ENCODE measurements at regions not wholly inside any gene's neighbourhood (a gene's known extent, or its start where the extent isn't known, plus 50 kb on each side); places are given as distances from the start of the nearest gene placed in this dataset.

DNA sequence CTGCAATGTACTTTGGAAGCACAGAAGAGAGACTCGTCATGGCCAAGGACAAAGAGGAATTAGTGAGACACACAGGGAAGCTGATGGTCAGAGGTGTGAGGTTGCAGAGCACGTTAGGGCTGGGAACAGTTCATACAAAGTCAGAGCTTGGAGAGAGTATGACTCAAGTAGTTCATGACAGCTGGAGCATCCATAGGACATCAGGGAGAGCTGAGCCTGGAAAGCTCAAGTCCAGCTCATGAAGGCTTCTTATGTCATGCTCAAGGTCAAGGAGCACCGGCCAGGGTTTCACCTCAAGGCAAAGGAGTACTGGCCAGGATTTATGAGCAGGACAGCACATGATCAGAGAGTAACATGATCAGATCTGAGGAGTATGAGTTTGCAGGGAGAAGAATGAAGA lies 64.6 kb upstream of the CHST1 start:
- no peaks in the 10 kb centered on the region for H4K20me1 ChIP-seq (ENCODE audit: control insufficient read depth, extremely low read depth, insufficient read depth, low read length)
- TF ChIP-seq EZH2 (IDR thresholded peaks at IDR 0.05; ENCODE audit: low read length) = no peak
- TF ChIP-seq, protein P1, sequence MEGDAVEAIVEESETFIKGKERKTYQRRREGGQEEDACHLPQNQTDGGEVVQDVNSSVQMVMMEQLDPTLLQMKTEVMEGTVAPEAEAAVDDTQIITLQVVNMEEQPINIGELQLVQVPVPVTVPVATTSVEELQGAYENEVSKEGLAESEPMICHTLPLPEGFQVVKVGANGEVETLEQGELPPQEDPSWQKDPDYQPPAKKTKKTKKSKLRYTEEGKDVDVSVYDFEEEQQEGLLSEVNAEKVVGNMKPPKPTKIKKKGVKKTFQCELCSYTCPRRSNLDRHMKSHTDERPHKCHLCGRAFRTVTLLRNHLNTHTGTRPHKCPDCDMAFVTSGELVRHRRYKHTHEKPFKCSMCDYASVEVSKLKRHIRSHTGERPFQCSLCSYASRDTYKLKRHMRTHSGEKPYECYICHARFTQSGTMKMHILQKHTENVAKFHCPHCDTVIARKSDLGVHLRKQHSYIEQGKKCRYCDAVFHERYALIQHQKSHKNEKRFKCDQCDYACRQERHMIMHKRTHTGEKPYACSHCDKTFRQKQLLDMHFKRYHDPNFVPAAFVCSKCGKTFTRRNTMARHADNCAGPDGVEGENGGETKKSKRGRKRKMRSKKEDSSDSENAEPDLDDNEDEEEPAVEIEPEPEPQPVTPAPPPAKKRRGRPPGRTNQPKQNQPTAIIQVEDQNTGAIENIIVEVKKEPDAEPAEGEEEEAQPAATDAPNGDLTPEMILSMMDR (optimal IDR thresholded peaks at IDR 0.05 in 1 of 3, IDR thresholded peaks at IDR 0.05 in 1 of 3, conservative IDR thresholded peaks at IDR 0.05 in 1 of 3; ENCODE audit: extremely low read depth in 1 of 3, insufficient read depth in 2 of 3, low read length in 3 of 3) = no peak
- H3K27ac ChIP-seq (ENCODE audit: control insufficient read depth, insufficient read depth, low read length) = no peak overlapping the region
- DNase-seq (ENCODE audit: low read depth, low spot score) (no peak), FAIRE-seq (no peak)
- H3K79me2 ChIP-seq (ENCODE audit: control insufficient read depth, insufficient read depth, low read length) = no peaks in the 10 kb centered on the region
- no peak overlapping the region for H2AFZ ChIP-seq (ENCODE audit: control insufficient read depth, low read length)
- H3K4me3 ChIP-seq (ENCODE audit: control insufficient read depth in 2 of 3, extremely low read depth in 1 of 3, insufficient read depth in 2 of 3, low read depth in 1 of 3, low read length in 3 of 3) = no peak overlapping the region
- dilution Hi-C loops (cut with MboI; ENCODE audit: extremely low pct_ligation_motif_present, low sequenced_read_pairs) = no loop called here
- peaks cover 7% of the 10 kb centered on the region for H3K4me1 ChIP-seq (ENCODE audit: control insufficient read depth, extremely low read depth, insufficient read depth, low read length)
- no peaks in the 10 kb centered on the region for H3K9me3 ChIP-seq (ENCODE audit: control insufficient read depth, low read depth, low read length)
- no peak overlapping the region for H3K4me2 ChIP-seq (ENCODE audit: control insufficient read depth, extremely low read depth, insufficient read depth, low read depth, low read length)
- H3K36me3 ChIP-seq (ENCODE audit: control insufficient read depth in 2 of 2, extremely low read depth in 1 of 2, insufficient read depth in 2 of 2, low read length in 2 of 2) = no peaks in the 10 kb centered on the region
- no peak overlapping the region for H3K9ac ChIP-seq (ENCODE audit: control insufficient read depth, extremely low read depth, insufficient read depth, low read length)
- H3K27me3 ChIP-seq (ENCODE audit: control insufficient read depth, extremely low read depth, insufficient read depth, low read length) = peaks cover 9% of the 10 kb centered on the region
- no peaks in the 10 kb centered on the region for H3K9me1 ChIP-seq (ENCODE audit: control insufficient read depth, extremely low read depth, insufficient read depth, low read length)

DNA sequence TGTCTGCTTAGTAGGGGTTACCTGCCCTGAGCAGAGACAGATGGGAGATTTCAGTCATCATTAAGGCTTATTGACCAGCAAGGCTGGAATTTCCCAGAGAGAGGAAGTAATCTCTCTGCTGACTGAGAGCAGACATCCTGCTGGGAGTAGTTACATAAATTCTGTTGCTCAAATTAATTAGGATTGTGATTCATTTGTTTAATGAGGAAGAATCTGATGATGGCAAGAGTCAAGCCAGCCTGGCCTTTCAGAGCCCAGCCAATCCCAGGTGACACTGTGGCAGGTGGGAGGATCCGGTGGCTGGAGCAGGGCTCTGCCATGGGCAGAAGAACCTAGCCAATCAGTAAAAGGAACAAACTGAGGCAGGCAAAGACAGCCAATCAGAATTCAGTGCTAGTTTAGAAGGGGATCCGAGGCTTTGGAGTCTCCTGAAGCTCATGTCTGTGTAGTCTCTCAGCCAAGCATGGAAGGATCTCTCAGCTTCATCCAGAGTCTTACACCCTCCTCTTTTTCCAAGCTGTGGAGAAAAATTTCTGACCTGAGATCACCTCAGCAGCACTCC lies 61.2 kb upstream of the CHST1 start:
- Histone ChIP-seq H3K9me3 (ENCODE audit: control insufficient read depth, low read depth, low read length) (no peaks in the 10 kb centered on the region), H3K36me3 (ENCODE audit: control insufficient read depth in 2 of 2, extremely low read depth in 1 of 2, insufficient read depth in 2 of 2, low read length in 2 of 2) (no peaks in the 10 kb centered on the region), H3K79me2 (ENCODE audit: control insufficient read depth, insufficient read depth, low read length) (no peaks in the 10 kb centered on the region), H4K20me1 (ENCODE audit: control insufficient read depth, extremely low read depth, insufficient read depth, low read length) (no peaks in the 10 kb centered on the region), H3K27ac (ENCODE audit: control insufficient read depth, insufficient read depth, low read length) (no peak overlapping the region), H3K4me2 (ENCODE audit: control insufficient read depth, extremely low read depth, insufficient read depth, low read depth, low read length) (no peak overlapping the region), H2AFZ (ENCODE audit: control insufficient read depth, low read length) (no peak overlapping the region), H3K4me3 (ENCODE audit: control insufficient read depth in 2 of 3, extremely low read depth in 1 of 3, insufficient read depth in 2 of 3, low read depth in 1 of 3, low read length in 3 of 3) (no peak overlapping the region), H3K27me3 (ENCODE audit: control insufficient read depth, extremely low read depth, insufficient read depth, low read length) (peaks cover 9% of the 10 kb centered on the region), H3K4me1 (ENCODE audit: control insufficient read depth, extremely low read depth, insufficient read depth, low read length) (no peaks in the 10 kb centered on the region), H3K9ac (ENCODE audit: control insufficient read depth, extremely low read depth, insufficient read depth, low read length) (no peak overlapping the region), H3K9me1 (ENCODE audit: control insufficient read depth, extremely low read depth, insufficient read depth, low read length) (no peaks in the 10 kb centered on the region)
- dilution Hi-C loops (cut with MboI; ENCODE audit: extremely low pct_ligation_motif_present, low sequenced_read_pairs) = no loop called here
- DNase-seq (ENCODE audit: low read depth, low spot score) (no peak), FAIRE-seq (no peak)
- TF ChIP-seq, protein P1 (optimal IDR thresholded peaks at IDR 0.05 in 1 of 3, IDR thresholded peaks at IDR 0.05 in 1 of 3, conservative IDR thresholded peaks at IDR 0.05 in 1 of 3; ENCODE audit: extremely low read depth in 1 of 3, insufficient read depth in 2 of 3, low read length in 3 of 3) = no peak
- no peak for TF ChIP-seq EZH2 (IDR thresholded peaks at IDR 0.05; ENCODE audit: low read length)

Measured in keratinocyte (primary cell).